Cardiac fibroblast (primary cell): ENCODE measurements at regions not wholly inside any gene's neighbourhood (a gene's known extent, or its start where the extent isn't known, plus 50 kb on each side); places are given as distances from the start of the nearest gene placed in this dataset.

Experiments used
- DNase-seq, 2 donors: peaks; one replicate each; pipeline versions ENCODE4 v3.0.0 to v3.0.0-alpha.2; 2010; ENCODE audit warnings: low read depth in 2 of 2
- H3K4me3 ChIP-seq, 2 donors: replicated peaks in 1 of 2; 1 replicate in 1 of 2; 2 replicates in 1 of 2; pipeline ENCODE4 v1.5.1; 2011; ENCODE audit warnings: low read depth in 2 of 2, low read length in 2 of 2, mild to moderate bottlenecking in 2 of 2, moderate library complexity in 1 of 2
- CTCF ChIP-seq: IDR thresholded peaks from one replicate; pipeline ENCODE4 v1.5.1; 2011; ENCODE audit warnings: low read depth, mild to moderate bottlenecking, low read length, inconsistent platforms

- H3K4me3 ChIP-seq, result no peak overlapping the region
- TF ChIP-seq CTCF, result no peak
- peak; percentile 70 to 85 for DNase-seq
These were observed 324.0 kb downstream of the IRS1 start for GRCh38 chr2:226475650-226476049.

GRCh38 chr2:226474131-226474530, 325.5 kb downstream of the IRS1 start:
- no peak for DNase-seq
- no peak for TF ChIP-seq CTCF
- H3K4me3 ChIP-seq, result no peak overlapping the region

GRCh38 chr2:226471987-226472470, 327.6 kb downstream of the IRS1 start:
- DNase-seq, result no peak
- H3K4me3 ChIP-seq, result no peak overlapping the region
- TF ChIP-seq CTCF, result no peak

- H3K4me3 ChIP-seq, result no peak overlapping the region
- DNase-seq, result no peak
- TF ChIP-seq CTCF, result no peak
These were observed 332.0 kb downstream of the IRS1 start for GRCh38 chr2:226467633-226468032.

GRCh38 chr2:226467221-226467620, 332.4 kb downstream of the IRS1 start:
- H3K4me3 ChIP-seq, result no peak overlapping the region
- no peak for DNase-seq
- no peak for TF ChIP-seq CTCF

- DNase-seq, result peak in 1 of 2 donors; percentile 10
- TF ChIP-seq CTCF, result no peak
- no peak overlapping the region for H3K4me3 ChIP-seq
These were observed 333.0 kb downstream of the IRS1 start for GRCh38 chr2:226466589-226466988.

- DNase-seq, result no peak
- no peak overlapping the region for H3K4me3 ChIP-seq
- no peak for TF ChIP-seq CTCF
These were observed 333.5 kb downstream of the IRS1 start for GRCh38 chr2:226466124-226466523.
